ENCODE measurements at regions not wholly inside any gene's neighbourhood (a gene's known extent, or its start where the extent isn't known, plus 50 kb on each side); places are given as distances from the start of the nearest gene placed in this dataset.

DNA sequence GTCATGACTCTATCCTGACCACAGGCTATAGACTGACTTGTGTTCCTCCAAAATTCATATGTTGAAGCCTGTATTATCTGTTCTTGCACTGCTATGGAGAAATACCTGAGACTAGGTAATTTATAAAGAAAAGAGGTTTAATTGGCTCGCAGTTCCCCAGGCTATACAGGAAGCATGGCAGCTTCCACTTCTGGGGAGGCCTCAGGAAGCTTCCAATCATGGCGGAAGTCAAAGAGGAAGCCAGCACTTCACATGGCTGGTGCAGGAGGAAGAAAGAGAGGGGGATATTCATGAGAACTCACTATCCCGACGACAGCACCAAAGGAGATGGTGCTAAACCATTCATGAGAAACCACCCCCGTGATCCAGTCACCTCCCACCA, 84.3 kb upstream of the KDM7A start:
- no TSS peak for BruUV-seq (replicated peaks)
- intact Hi-C loops (cut with micrococcal nuclease) (no loop called here), dilution Hi-C loops (cut with MboI; ENCODE audit: extremely low pct_ligation_motif_present, low sequenced_read_pairs) (no loop called here)
- H3K4me1 ChIP-seq (ENCODE audit: control insufficient read depth, extremely low read depth, insufficient read depth, low read length) = no peaks in the 10 kb centered on the region
- H3K9ac ChIP-seq (replicated peaks; ENCODE audit: extremely low read depth, insufficient read depth, low read length) = no peak overlapping the region
- ChIA-PET CTCF (no interaction called here), POLR2A (no interaction called here)
- H3K4me3 ChIP-seq (replicated peaks in 1 of 3; ENCODE audit: insufficient read depth in 1 of 3, low read depth in 1 of 3, low read length in 3 of 3) = no peak overlapping the region
- no peak for DNase-seq (ENCODE audit: low read depth, low spot score)
- TF ChIP-seq CTCF (IDR thresholded peaks at IDR 0.05; ENCODE audit: extremely low read depth in 1 of 2, insufficient read depth in 1 of 2, low read depth in 1 of 2, low read length in 2 of 2) = no peak
- no peak overlapping the region for H3K4me2 ChIP-seq (ENCODE audit: insufficient read depth, low read length)
- no peak overlapping the region for H3K27ac ChIP-seq (ENCODE audit: insufficient read depth, low read depth, low read length)
- no peak overlapping the region for H2AFZ ChIP-seq (ENCODE audit: low read depth, low read length)
- H3K36me3 ChIP-seq (ENCODE audit: control insufficient read depth in 2 of 2, extremely low read depth in 1 of 2, insufficient read depth in 2 of 2, low read length in 2 of 2) = no peaks in the 10 kb centered on the region
- H4K20me1 ChIP-seq (replicated peaks; ENCODE audit: control insufficient read depth, extremely low read depth, insufficient read depth, low read length) = no peaks in the 10 kb centered on the region
- no peaks in the 10 kb centered on the region for H3K27me3 ChIP-seq (ENCODE audit: control insufficient read depth in 2 of 2, insufficient read depth in 2 of 2, low read length in 2 of 2)
- H3K9me1 ChIP-seq (replicated peaks; ENCODE audit: control insufficient read depth, extremely low read depth, insufficient read depth, low read length) = no peaks in the 10 kb centered on the region
- no peak for FAIRE-seq
- H3K79me2 ChIP-seq (ENCODE audit: control insufficient read depth, insufficient read depth, low read length) = no peaks in the 10 kb centered on the region
- no peaks in the 10 kb centered on the region for H3K9me3 ChIP-seq (replicated peaks; ENCODE audit: control insufficient read depth, insufficient read depth, low read length)

DNA sequence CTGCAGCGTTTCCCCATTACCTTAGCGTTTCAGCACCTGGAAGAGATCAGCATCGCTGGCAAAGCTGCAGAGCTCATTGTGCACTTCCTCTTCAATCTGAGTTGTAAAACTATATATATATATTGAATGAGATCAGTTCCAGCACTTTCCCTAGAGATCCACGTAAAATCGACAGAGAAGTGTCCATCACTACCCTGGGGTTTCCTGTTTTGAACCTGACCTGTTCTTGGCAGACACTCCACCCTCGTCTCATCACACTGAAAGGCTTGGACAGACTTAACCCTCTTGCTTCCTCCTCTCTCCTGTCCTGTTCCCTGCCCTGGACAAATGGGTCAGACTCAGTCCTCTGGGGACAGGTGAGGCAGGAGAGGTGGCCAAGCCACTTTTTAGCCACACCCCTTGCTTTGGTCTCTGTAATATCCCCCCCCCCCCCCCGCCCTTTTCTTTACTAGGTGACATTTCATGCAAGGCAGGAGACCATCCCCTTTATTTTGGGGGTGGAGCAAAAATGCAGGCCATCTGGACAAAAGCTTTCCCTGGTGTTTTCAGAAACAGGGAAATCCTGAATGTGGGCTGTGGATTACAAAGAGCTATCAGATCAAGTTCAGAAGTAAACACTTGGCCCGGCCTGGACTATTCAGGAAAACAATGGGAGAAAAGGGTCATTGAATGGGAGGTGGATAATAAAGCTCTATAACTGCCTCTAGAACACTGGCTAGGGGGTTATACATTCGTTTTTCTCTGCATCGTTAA, 83.7 kb upstream of the KDM7A start:
- no peaks in the 10 kb centered on the region for H3K9me1 ChIP-seq (replicated peaks; ENCODE audit: control insufficient read depth, extremely low read depth, insufficient read depth, low read length)
- peak; percentile 45 for DNase-seq (ENCODE audit: low read depth, low spot score)
- intact Hi-C loops (cut with micrococcal nuclease) (no loop called here), dilution Hi-C loops (cut with MboI; ENCODE audit: extremely low pct_ligation_motif_present, low sequenced_read_pairs) (no loop called here)
- ChIA-PET CTCF (no interaction called here), POLR2A (no interaction called here)
- no peaks in the 10 kb centered on the region for H4K20me1 ChIP-seq (replicated peaks; ENCODE audit: control insufficient read depth, extremely low read depth, insufficient read depth, low read length)
- no peaks in the 10 kb centered on the region for H3K9me3 ChIP-seq (replicated peaks; ENCODE audit: control insufficient read depth, insufficient read depth, low read length)
- H3K36me3 ChIP-seq (ENCODE audit: control insufficient read depth in 2 of 2, extremely low read depth in 1 of 2, insufficient read depth in 2 of 2, low read length in 2 of 2) = no peaks in the 10 kb centered on the region
- TF ChIP-seq POLR2A (IDR thresholded peaks at IDR 0.05; ENCODE audit: low read depth, low read length) = no peak
- TF ChIP-seq CTCF (IDR thresholded peaks at IDR 0.05; ENCODE audit: extremely low read depth in 1 of 2, insufficient read depth in 1 of 2, low read depth in 1 of 2, low read length in 2 of 2) = no peak
- TF ChIP-seq GATA2 (IDR thresholded peaks at IDR 0.05; ENCODE audit: insufficient read depth, insufficient read length, low read depth, low read length) = no peak
- TF ChIP-seq MAX (IDR thresholded peaks at IDR 0.05; ENCODE audit: insufficient read depth, insufficient read length) = no peak
- no peak for TF ChIP-seq MYC (IDR thresholded peaks at IDR 0.05; ENCODE audit: low read depth, low read length)
- TF ChIP-seq EZH2 (IDR thresholded peaks at IDR 0.05; ENCODE audit: borderline replicate concordance, low read depth, low read length, severe bottlenecking) = no peak
- no peak for TF ChIP-seq JUN (IDR thresholded peaks at IDR 0.05; ENCODE audit: borderline replicate concordance, insufficient read depth, insufficient read length, low read depth)
- TF ChIP-seq POLR2AphosphoS5 (IDR thresholded peaks at IDR 0.05; ENCODE audit: insufficient read depth, low read depth, low read length) = no peak
- TF ChIP-seq FOS (IDR thresholded peaks at IDR 0.05; ENCODE audit: borderline replicate concordance, insufficient read depth, low read length) = no peak
- no TSS peak for BruUV-seq (replicated peaks)
- H3K4me1 ChIP-seq (ENCODE audit: control insufficient read depth, extremely low read depth, insufficient read depth, low read length) = no peaks in the 10 kb centered on the region
- no peaks in the 10 kb centered on the region for H3K27me3 ChIP-seq (ENCODE audit: control insufficient read depth in 2 of 2, insufficient read depth in 2 of 2, low read length in 2 of 2)
- H3K79me2 ChIP-seq (ENCODE audit: control insufficient read depth, insufficient read depth, low read length) = no peaks in the 10 kb centered on the region
- no peak overlapping the region for H2AFZ ChIP-seq (ENCODE audit: low read depth, low read length)
- H3K27ac ChIP-seq (ENCODE audit: insufficient read depth, low read depth, low read length) = no peak overlapping the region
- no peak overlapping the region for H3K4me3 ChIP-seq (replicated peaks in 1 of 3; ENCODE audit: insufficient read depth in 1 of 3, low read depth in 1 of 3, low read length in 3 of 3)
- FAIRE-seq = no peak
- no peak overlapping the region for H3K9ac ChIP-seq (replicated peaks; ENCODE audit: extremely low read depth, insufficient read depth, low read length)
- H3K4me2 ChIP-seq (ENCODE audit: insufficient read depth, low read length) = no peak overlapping the region
